Stimulated activated memory B cell treated with anti-CD40 and anti-IgM and Interleukin-4, amounts not matched to agents 10 μg/mL and 1 μg/mL and 100 μg/mL, for 72 hours (primary cell): ENCODE measurements at regions not wholly inside any gene's neighbourhood (a gene's known extent, or its start where the extent isn't known, plus 50 kb on each side); places are given as distances from the start of the nearest gene placed in this dataset.

Experiments used
- ATAC-seq: fragments of 150-1000 bp; cut with Tn5 transposase; 2 replicates; pipeline ENCODE4 v1.10.0; 2021
- H3K27ac Mint-ChIP-seq: one replicate; pipeline ENCODE4 v1.8.0; 2022; ENCODE audit warnings: mild to moderate bottlenecking, mixed read lengths
- H3K27me3 Mint-ChIP-seq: one replicate; pipeline ENCODE4 v1.8.0; 2022; ENCODE audit warnings: mixed read lengths
- H3K36me3 Mint-ChIP-seq: one replicate; pipeline ENCODE4 v1.8.0; 2022; ENCODE audit warnings: mixed read lengths
- H3K4me1 Mint-ChIP-seq: one replicate; pipeline ENCODE4 v1.8.0; 2022; ENCODE audit warnings: mixed read lengths
- H3K4me3 Mint-ChIP-seq: one replicate; pipeline ENCODE4 v1.8.0; 2022; ENCODE audit warnings: mild to moderate bottlenecking, moderate library complexity, mixed read lengths
- H3K9me3 Mint-ChIP-seq: one replicate; pipeline ENCODE4 v1.8.0; 2022; ENCODE audit warnings: mixed read lengths

- Mint-ChIP-seq H3K27ac (no peak overlapping the region), H3K9me3 (no peaks in the 10 kb centered on the region), H3K27me3 (no peaks in the 10 kb centered on the region)
These were observed 244.5 kb upstream of the EPHA4 start for GRCh38 chr2:221816566-221816965.

GRCh38 chr2:221810650-221811049 is 238.5 kb upstream of the EPHA4 start:
- ATAC-seq: no peak
- Mint-ChIP-seq H3K36me3 (no peaks in the 10 kb centered on the region), H3K9me3 (peaks cover 6% of the 10 kb centered on the region), H3K27me3 (no peaks in the 10 kb centered on the region), H3K27ac (no peak overlapping the region), H3K4me1 (no peaks in the 10 kb centered on the region), H3K4me3 (no peak overlapping the region)

More at GRCh38 chr2:221816566-221816965, 244.5 kb upstream of the EPHA4 start:
- Mint-ChIP-seq H3K36me3 (no peaks in the 10 kb centered on the region), H3K4me1 (no peaks in the 10 kb centered on the region), H3K4me3 (no peak overlapping the region)
- ATAC-seq: no peak

GRCh38 chr2:221810245-221810644 is 238.1 kb upstream of the EPHA4 start:
- H3K4me1 Mint-ChIP-seq: no peaks in the 10 kb centered on the region
- H3K9me3 Mint-ChIP-seq: peaks cover 6% of the 10 kb centered on the region
- H3K4me3 Mint-ChIP-seq: no peak overlapping the region
- no peak for ATAC-seq
- H3K27me3 Mint-ChIP-seq: no peaks in the 10 kb centered on the region
- H3K27ac Mint-ChIP-seq: no peak overlapping the region
- H3K36me3 Mint-ChIP-seq: no peaks in the 10 kb centered on the region

- Mint-ChIP-seq H3K9me3 (peaks cover 6% of the 10 kb centered on the region), H3K4me1 (no peaks in the 10 kb centered on the region), H3K27me3 (no peaks in the 10 kb centered on the region), H3K27ac (no peak overlapping the region), H3K4me3 (no peak overlapping the region), H3K36me3 (no peaks in the 10 kb centered on the region)
- no peak for ATAC-seq
These were observed 236.4 kb upstream of the EPHA4 start for GRCh38 chr2:221808488-221808887.

GRCh38 chr2:221807706-221808105 is 235.6 kb upstream of the EPHA4 start:
- Mint-ChIP-seq H3K4me3 (no peak overlapping the region), H3K27me3 (no peaks in the 10 kb centered on the region), H3K9me3 (peaks cover 6% of the 10 kb centered on the region), H3K27ac (no peak overlapping the region), H3K4me1 (no peaks in the 10 kb centered on the region), H3K36me3 (no peaks in the 10 kb centered on the region)
- no peak for ATAC-seq

- H3K4me3 Mint-ChIP-seq: no peak overlapping the region
- H3K27me3 Mint-ChIP-seq: no peaks in the 10 kb centered on the region
- peaks cover 4% of the 10 kb centered on the region for H3K9me3 Mint-ChIP-seq
- H3K36me3 Mint-ChIP-seq: no peaks in the 10 kb centered on the region
- H3K27ac Mint-ChIP-seq: no peak overlapping the region
- no peaks in the 10 kb centered on the region for H3K4me1 Mint-ChIP-seq
- ATAC-seq: no peak
These were observed 230.0 kb upstream of the EPHA4 start for GRCh38 chr2:221802089-221802488.

GRCh38 chr2:221792971-221793521 is 220.9 kb upstream of the EPHA4 start:
- Mint-ChIP-seq H3K27ac (no peak overlapping the region), H3K9me3 (peaks cover 3% of the 10 kb centered on the region), H3K4me3 (no peak overlapping the region), H3K36me3 (no peaks in the 10 kb centered on the region), H3K4me1 (no peaks in the 10 kb centered on the region), H3K27me3 (no peaks in the 10 kb centered on the region)
- no peak for ATAC-seq

GRCh38 chr2:221791844-221792243 is 219.7 kb upstream of the EPHA4 start:
- no peaks in the 10 kb centered on the region for H3K27me3 Mint-ChIP-seq
- no peak for ATAC-seq

GRCh38 chr2:221787561-221787960 is 215.5 kb upstream of the EPHA4 start:
- no peaks in the 10 kb centered on the region for H3K36me3 Mint-ChIP-seq
- H3K4me3 Mint-ChIP-seq: no peak overlapping the region
- H3K4me1 Mint-ChIP-seq: no peaks in the 10 kb centered on the region
- no peaks in the 10 kb centered on the region for H3K27me3 Mint-ChIP-seq
- ATAC-seq: no peak
- H3K9me3 Mint-ChIP-seq: peaks cover 3% of the 10 kb centered on the region
- H3K27ac Mint-ChIP-seq: no peak overlapping the region

More at GRCh38 chr2:221791844-221792243, 219.7 kb upstream of the EPHA4 start:
- Mint-ChIP-seq H3K9me3 (peaks cover 3% of the 10 kb centered on the region), H3K27ac (no peak overlapping the region), H3K4me3 (no peak overlapping the region), H3K4me1 (no peaks in the 10 kb centered on the region), H3K36me3 (no peaks in the 10 kb centered on the region)

GRCh38 chr2:221786297-221786926 is 214.3 kb upstream of the EPHA4 start:
- H3K4me3 Mint-ChIP-seq: no peak overlapping the region
- ATAC-seq: no peak
- H3K36me3 Mint-ChIP-seq: no peaks in the 10 kb centered on the region
- H3K9me3 Mint-ChIP-seq: peaks cover 3% of the 10 kb centered on the region
- no peak overlapping the region for H3K27ac Mint-ChIP-seq
- no peaks in the 10 kb centered on the region for H3K4me1 Mint-ChIP-seq
- no peaks in the 10 kb centered on the region for H3K27me3 Mint-ChIP-seq

- Mint-ChIP-seq H3K4me3 (no peak overlapping the region), H3K4me1 (no peaks in the 10 kb centered on the region), H3K9me3 (no peaks in the 10 kb centered on the region), H3K27me3 (no peaks in the 10 kb centered on the region), H3K36me3 (no peaks in the 10 kb centered on the region), H3K27ac (no peak overlapping the region)
- no peak for ATAC-seq
These were observed 208.2 kb upstream of the EPHA4 start for GRCh38 chr2:221780281-221780688.

- Mint-ChIP-seq H3K9me3 (no peaks in the 10 kb centered on the region), H3K36me3 (no peaks in the 10 kb centered on the region)
These were observed 207.5 kb upstream of the EPHA4 start for GRCh38 chr2:221779614-221780067.

GRCh38 chr2:221778025-221778424 is 205.9 kb upstream of the EPHA4 start:
- Mint-ChIP-seq H3K36me3 (no peaks in the 10 kb centered on the region), H3K27ac (no peak overlapping the region), H3K9me3 (no peaks in the 10 kb centered on the region), H3K4me3 (no peak overlapping the region), H3K4me1 (no peaks in the 10 kb centered on the region), H3K27me3 (no peaks in the 10 kb centered on the region)
- no peak for ATAC-seq

More at GRCh38 chr2:221779614-221780067, 207.5 kb upstream of the EPHA4 start:
- H3K4me1 Mint-ChIP-seq: no peaks in the 10 kb centered on the region
- H3K27me3 Mint-ChIP-seq: no peaks in the 10 kb centered on the region
- ATAC-seq: no peak
- H3K4me3 Mint-ChIP-seq: no peak overlapping the region
- no peak overlapping the region for H3K27ac Mint-ChIP-seq

GRCh38 chr2:221777119-221777518 is 205.0 kb upstream of the EPHA4 start:
- H3K27me3 Mint-ChIP-seq: no peaks in the 10 kb centered on the region
- H3K4me1 Mint-ChIP-seq: no peaks in the 10 kb centered on the region
- peaks cover 3% of the 10 kb centered on the region for H3K9me3 Mint-ChIP-seq
- H3K27ac Mint-ChIP-seq: no peak overlapping the region
- H3K36me3 Mint-ChIP-seq: no peaks in the 10 kb centered on the region
- H3K4me3 Mint-ChIP-seq: no peak overlapping the region
- ATAC-seq: no peak

GRCh38 chr2:221775096-221775495 is 203.0 kb upstream of the EPHA4 start:
- H3K36me3 Mint-ChIP-seq: no peaks in the 10 kb centered on the region
- no peak overlapping the region for H3K4me3 Mint-ChIP-seq
- H3K9me3 Mint-ChIP-seq: peaks cover 3% of the 10 kb centered on the region
- no peaks in the 10 kb centered on the region for H3K4me1 Mint-ChIP-seq
- no peak overlapping the region for H3K27ac Mint-ChIP-seq
- no peaks in the 10 kb centered on the region for H3K27me3 Mint-ChIP-seq
- ATAC-seq: no peak

- Mint-ChIP-seq H3K36me3 (no peaks in the 10 kb centered on the region), H3K4me1 (no peaks in the 10 kb centered on the region), H3K27me3 (no peaks in the 10 kb centered on the region), H3K27ac (no peak overlapping the region), H3K4me3 (no peak overlapping the region), H3K9me3 (peaks cover 3% of the 10 kb centered on the region)
- no peak for ATAC-seq
These were observed 202.0 kb upstream of the EPHA4 start for GRCh38 chr2:221774136-221774535.
